ENCODE measurements at regions not wholly inside any gene's neighbourhood (a gene's known extent, or its start where the extent isn't known, plus 50 kb on each side); places are given as distances from the start of the nearest gene placed in this dataset.

DNA sequence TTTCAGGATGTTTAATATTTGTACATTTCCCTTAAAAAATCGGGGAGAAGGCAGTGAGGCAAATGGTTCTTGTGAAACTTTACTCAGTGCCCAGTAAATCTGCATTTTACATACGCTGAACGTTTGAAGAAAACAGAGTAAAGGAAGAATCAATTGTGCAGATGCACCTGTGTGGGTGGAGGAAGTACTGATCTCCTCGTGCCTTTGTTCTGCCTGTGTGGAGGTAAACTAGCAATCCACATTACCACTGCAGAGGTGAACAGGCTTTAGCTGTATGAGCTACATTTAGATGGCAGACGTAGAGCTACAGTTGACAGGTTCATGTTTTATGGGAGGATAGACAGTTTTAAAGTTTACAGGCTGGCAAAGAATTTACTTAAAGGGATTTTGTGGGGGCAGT lies 62.7 kb upstream of the VIPR2 start:
- TF ChIP-seq, protein P1, sequence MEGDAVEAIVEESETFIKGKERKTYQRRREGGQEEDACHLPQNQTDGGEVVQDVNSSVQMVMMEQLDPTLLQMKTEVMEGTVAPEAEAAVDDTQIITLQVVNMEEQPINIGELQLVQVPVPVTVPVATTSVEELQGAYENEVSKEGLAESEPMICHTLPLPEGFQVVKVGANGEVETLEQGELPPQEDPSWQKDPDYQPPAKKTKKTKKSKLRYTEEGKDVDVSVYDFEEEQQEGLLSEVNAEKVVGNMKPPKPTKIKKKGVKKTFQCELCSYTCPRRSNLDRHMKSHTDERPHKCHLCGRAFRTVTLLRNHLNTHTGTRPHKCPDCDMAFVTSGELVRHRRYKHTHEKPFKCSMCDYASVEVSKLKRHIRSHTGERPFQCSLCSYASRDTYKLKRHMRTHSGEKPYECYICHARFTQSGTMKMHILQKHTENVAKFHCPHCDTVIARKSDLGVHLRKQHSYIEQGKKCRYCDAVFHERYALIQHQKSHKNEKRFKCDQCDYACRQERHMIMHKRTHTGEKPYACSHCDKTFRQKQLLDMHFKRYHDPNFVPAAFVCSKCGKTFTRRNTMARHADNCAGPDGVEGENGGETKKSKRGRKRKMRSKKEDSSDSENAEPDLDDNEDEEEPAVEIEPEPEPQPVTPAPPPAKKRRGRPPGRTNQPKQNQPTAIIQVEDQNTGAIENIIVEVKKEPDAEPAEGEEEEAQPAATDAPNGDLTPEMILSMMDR (conservative IDR thresholded peaks at IDR 0.05; ENCODE audit: low read length), result no peak
- no peak for TF ChIP-seq EZH2phosphoT487 (IDR thresholded peaks at IDR 0.05; ENCODE audit: borderline replicate concordance, low read depth, low read length)
